ENCODE measurements at regions not wholly inside any gene's neighbourhood (a gene's known extent, or its start where the extent isn't known, plus 50 kb on each side); places are given as distances from the start of the nearest gene placed in this dataset.
"Not testable (repeated sequence)": the region's sequence is repeated elsewhere in the genome, so short reads cannot be mapped to it uniquely, and the experiment has no call there.

DNA sequence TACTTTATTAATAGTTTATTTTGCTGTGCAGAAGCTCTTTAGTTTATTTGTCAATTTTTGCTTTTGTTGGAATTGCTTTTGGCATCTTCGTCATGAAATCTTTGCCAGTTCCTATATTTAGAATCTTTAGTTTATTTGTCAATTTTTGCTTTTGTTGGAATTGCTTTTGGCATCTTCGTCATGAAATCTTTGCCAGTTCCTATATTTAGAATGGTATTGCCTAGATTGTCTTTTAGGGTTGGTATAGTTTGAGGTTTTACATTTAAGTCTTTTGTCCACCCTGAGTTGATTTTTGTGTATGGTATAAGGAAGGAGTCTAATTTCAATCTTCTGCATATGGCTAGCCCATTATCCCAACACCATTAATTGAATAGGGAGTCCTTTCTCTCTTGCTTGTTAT lies 93.9 kb upstream of the TCF21 start:
- not testable (repeated sequence) for DNase-seq (ENCODE audit: low spot score)

DNA sequence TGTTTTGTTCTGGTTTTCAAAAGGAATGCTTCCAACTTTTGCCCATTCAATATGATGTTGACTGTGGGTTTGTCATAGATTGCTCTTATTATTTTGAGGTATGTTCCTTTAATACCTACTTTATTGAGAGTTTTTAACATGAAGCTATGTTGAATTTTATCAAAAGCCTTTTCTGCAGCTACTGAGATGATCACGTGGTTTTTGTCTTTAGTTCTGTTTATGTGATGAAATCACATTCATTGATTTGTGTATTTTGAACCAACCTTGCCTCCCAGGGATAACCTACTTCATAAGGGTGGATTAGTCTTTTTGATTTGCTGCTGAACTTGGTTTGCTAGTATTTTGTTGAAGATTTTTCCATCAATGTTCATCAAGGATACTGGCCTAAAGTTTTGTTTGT lies 92.7 kb upstream of the TCF21 start:
- no peak for DNase-seq (ENCODE audit: low spot score)

DNA sequence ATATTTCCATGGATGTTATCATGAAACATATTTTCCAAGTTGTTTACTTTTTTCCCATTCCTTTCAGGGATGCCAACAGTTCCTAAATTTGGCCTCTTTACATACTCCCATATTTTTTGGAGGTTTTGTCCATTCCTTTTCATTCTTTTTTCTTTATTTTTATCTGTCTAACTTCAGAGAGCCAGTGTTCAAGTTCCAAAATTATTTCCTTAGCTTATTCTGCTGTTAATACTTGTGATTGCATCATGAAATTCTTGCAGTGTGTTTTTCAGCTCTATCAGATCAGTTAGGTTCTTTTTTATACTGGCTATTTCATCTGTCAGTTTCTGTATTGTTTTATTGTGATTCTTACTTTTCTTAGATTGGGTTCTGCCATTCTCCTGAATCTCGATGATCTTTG lies 89.9 kb upstream of the TCF21 start:
- DNase-seq (ENCODE audit: low spot score) = no peak

DNA sequence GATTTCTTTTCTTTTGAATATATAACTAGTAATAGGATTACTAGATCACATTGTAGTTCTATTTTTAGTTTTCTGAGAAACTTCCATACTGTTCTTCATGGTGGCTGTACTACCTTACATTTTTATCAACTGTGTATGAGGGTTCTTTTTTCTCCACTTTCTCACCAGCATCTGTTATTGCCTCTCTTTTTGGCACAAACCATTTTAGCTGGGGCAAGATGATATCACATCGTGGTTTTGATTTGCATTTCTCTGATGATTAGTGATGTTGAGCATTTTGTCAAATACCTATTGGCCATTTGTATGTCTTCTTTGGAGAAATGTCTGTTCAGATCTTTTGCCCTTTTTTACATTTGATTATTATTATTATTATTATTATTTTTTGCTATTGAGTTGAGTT lies 86.1 kb upstream of the TCF21 start:
- no peak for DNase-seq (ENCODE audit: low spot score)

DNA sequence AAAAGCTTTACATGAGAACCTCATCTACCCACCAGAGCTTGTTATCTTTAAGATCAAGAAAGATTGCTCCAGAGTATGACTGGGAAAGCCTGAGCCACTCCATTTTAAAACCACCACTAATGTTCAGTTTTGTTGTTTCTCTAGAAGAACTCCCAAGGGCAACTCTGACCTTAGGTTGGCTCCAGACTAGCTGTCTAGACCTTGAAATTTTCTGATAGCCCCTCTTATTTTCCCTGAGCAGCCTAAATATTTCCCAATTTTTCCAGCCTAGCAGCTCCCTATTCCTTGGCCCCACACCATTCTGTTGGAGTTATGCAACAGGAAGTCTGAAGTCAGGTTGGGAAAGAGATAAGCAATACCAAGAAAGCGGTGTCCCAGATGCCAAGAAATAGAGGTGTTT lies 84.6 kb upstream of the TCF21 start:
- no peak for DNase-seq (ENCODE audit: low spot score)

DNA sequence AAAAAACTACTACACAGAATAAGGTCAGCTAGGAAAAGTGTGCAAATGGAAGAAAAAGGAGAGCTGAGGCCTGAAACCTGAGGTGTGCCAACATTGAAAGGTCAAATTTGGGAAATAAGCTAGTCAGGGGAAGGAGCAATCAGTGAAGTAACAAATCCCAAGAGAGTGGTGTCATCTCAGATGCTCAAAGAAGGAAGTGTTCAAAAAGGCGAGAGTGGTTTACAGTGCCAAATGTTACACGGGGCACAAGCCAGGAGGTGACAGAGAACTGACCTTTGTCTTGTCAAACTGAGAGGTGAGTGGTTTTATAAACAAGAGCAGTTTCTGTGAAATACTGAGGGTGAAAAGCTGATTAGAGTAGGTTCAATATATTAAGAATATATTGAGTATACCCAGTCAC lies 83.0 kb upstream of the TCF21 start:
- no peak for DNase-seq (ENCODE audit: low spot score)

DNA sequence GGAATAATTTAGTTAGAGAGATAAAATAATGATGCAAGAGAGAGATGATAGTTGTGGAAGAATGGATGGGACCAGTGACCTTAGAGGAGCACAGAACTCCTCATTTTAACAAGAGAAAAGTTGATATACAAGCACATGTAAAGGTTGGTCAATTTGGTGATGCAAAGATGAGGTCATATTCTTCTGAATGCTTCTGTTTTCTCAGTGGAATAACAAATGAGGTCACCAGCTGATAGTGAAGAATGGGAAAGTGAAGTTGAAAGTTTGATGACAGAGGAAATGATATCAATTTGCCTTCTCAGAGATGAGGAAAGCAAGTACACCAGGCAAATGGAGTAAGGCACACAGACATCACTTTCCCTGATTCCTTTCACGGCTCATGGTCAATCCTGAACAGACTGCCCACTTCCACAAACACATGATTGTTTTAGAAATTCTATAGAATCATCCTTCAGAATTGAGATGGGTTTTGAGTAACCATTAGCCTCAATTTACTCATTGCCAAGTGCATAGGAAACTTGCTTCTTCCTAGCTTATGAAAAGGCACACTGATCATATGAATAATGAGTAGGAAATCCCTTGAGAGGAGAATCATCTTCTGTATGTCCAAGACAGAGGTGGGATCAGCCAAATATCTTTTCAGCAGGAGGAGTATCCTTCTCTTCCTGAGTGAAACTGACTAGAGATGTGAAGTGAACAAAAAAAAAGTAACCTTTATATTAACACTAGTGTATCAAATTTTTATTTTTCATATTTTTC lies 82.4 kb upstream of the TCF21 start:
- DNase-seq (ENCODE audit: low spot score) = no peak

DNA sequence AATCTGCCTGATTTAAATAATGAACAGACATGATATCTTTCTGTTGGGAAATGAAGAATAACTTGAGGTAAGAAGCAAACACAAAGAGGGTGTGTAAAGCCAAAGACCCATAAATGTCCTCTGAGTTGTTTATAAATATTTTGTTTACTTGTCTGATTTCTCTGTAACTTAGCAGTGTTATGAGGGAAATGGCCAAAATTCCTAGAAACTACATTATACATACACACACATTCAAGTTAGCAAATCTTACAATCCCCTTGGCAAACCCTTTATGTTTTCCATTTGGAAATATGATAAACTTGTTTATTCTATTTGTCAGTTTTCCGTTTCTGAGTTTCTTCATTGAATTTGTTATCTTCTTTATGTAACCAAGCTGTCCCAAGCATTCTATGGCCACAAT lies 81.4 kb upstream of the TCF21 start:
- DNase-seq (ENCODE audit: low spot score) = no peak

DNA sequence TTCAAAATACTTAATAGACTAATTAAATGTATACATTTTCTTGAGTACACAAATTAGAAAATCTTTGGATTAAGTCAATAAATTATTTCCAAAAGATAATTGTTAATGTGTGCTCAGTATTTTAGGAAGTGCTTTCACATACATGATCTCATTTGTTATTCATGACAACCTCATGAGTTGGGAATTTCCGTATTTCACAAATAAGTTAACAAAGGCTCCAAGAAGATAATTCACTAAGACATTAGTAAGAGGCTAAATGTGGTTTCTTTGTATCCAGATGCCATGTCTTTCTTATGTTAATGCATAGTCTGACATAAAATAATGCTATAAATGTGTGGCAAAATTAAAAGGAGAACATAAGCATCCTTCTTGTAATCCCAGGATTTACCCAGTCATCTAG lies 79.5 kb upstream of the TCF21 start:
- DNase-seq (ENCODE audit: low spot score) = no peak

DNA sequence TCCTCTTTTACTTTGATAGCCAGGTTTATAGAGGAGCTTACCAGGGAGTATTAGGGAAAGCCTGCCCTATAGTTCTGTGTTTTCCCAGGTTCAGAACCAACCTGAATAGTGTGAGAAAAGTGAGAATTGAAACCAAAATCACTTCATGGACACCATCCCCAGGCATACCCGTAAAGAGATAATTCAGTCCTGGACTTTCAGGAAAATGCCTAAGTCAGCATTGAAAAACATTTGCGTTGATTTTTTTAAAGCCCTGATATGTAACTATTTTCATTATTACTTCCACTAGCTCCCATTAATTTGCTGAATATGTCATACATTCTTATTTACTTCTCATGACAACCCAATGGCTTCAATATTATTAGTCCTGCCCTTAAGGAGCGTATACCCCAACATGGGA lies 77.4 kb upstream of the TCF21 start:
- no peak for DNase-seq (ENCODE audit: low spot score)

DNA sequence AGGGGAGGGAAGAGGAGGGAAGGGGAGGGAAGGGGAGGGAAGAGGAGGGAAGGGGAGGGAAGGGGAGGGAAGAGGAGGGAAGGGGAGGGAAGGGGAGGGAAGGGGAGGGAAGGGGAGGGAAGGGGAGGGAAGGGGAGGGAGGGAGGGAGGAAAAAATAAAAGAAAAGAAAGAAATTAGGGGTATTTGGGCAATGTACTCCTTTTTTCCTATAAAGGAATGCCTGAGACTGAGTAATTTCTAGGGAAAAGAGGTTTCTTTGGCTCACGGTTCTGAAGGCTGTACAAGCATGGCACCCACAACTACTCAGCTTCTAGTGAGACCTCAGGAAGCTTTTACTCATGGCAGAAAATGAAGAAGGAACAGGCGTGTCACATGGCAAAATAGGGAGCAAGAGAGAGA lies 76.5 kb upstream of the TCF21 start:
- not testable (repeated sequence) for DNase-seq (ENCODE audit: low spot score)

DNA sequence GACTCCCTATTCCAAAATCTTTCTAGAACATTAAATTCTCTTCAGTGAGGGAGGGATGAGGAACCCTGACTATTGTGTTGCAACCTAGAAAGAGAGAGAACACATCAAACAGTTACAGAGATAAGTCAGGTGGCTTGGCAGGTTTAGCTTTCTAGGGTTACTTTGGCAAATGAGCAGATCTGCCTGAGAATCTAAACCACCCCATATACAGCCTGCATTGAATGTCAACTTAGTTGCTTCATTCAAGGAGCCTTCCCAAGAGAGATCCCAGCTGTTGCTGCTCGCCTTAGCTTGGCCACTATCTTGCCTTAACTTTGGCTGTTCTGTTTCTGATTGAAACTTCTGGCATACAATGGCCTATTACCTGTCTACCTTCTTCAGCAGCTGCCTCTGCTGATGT lies 74.7 kb upstream of the TCF21 start:
- no peak for DNase-seq (ENCODE audit: low spot score)

DNA sequence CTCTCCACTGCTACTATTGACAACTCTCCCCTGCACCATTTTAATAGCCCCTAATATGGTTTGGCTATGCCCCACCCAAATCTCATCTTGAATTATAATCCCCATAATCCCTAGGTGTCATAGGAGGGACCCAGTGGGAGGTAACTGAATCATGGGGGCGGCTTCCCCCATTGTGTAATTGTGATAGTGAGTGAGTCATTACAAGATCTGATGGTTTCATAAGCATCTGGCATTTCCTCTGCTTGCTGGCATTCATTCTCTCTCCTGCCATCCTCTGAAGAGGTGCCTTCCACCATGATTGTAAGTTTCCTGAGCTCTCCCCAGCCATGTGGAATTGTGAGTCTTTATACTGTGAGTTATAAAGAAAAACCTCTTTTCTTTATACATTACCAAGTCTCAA lies 74.1 kb upstream of the TCF21 start:
- no peak for DNase-seq (ENCODE audit: low spot score)

DNA sequence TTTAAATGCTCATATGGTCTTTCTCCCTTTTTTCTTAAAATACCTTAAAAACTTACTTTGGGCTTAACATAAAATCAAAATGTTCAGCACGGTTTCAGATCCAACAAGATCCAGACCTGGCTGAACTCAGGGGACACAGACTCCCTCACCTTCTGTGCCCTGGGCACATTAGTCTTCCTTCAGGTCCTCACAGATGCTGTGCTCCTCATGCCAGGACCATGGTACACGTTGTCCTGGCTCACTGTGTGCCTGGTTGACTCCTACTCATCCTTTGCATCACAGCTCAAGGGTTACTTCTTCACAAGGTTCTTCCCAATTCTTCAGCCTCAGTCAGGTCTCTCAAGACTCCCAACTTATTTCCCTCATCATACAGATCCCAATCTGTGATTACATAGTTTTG lies 73.6 kb upstream of the TCF21 start:
- no peak for DNase-seq (ENCODE audit: low spot score)

DNA sequence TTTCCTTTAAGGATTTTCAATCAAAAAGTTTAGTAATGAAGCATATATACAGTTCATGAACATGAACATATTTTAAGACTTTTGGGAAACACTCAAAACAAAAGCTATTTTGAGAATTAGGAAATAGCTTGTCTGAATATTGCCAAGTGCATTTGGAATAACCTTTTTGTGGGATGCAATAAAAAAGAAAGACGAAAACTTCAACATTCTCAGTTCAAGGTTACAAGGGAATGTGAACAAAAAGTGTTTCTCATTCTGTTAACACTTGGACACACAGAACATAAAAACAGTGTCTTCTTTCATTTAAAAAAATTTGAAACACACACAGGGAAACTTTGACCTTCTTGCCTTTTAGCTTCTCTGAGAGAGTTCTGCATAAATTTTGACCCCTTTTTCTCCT lies 72.7 kb upstream of the TCF21 start:
- no peak for DNase-seq (ENCODE audit: low spot score)

DNA sequence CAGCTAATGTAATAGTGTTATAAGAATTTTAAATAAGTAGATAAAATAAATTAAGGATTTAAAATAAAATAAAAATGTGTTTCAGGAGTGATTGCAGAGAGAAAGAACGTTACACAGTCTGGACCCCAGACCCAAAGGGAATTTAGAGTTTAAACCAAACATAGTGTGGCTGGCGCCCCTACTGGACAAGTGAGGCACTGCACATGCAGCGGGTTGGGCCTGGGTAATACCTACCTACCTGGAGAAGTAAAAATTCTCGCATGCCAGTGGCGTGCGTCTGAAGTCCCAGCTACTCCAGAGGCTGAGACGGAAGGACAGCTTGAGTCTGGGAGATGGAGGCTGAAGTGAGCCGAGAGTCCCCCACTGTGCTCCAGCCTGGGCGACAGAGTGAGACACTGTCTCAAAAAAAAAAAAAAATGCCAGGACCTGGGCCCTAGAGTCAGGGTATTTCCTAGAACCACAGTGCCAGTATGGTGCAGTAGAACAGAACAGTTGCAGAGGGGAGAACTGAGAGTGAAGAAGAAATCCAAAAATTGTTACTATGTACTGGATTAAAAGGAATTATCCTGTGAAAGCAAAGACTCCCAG lies 71.4 kb upstream of the TCF21 start:
- DNase-seq (ENCODE audit: low spot score) = no peak

DNA sequence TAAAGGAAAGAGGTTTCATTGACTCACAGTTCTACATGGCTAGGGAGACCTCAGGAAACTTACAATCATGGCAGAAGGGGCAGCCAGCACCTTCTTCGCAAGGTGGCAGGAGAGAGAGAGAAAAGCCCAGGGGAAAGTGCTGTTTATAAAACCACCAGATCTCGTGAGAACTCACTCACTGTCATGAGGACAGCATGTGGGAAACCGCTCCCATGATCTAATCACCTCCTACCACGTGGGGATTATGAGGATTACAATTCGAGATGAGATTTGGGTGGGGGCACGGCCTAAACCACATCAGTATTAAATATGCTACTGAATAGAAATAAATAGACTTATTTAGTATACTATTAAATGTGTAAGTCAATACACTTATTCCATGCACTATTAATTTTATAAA lies 70.6 kb upstream of the TCF21 start:
- DNase-seq (ENCODE audit: low spot score) = no peak

DNA sequence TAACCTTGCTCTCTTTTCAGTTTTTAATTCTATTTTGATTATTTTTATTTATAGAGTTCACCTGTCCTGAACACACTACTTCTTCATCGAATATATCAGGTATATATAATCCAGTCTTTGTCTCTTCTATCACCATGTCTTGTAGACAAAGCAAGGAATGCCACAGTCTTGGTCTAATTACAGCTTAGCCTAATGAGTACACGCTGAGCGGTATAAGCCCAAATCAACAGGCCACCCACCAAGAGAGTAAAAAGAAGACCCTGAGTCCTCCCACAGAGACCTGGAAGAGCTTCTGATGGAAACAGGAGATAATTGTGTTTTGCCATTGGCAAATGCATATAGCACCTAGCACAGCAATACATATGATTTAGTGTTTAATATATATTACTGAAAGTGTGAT lies 68.7 kb upstream of the TCF21 start:
- no peak for DNase-seq (ENCODE audit: low spot score)

DNA sequence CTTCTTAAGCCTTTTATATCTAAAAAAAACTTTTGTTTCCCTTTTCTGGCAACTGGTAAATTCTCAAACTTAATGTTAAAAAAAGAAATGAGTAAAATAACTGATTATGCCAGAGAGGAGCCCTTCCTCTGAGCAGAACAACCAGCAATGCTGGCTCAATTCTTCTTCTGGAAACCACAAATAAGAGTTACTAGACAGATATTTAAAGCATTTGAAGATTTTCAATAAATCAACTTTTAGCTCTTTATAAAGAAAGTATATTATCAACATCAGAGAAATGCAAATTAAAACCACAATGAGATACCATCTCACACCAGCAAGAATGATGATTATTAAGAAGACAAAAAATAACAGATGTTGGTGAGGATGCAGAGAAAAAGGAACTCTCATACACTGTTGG lies 61.1 kb upstream of the TCF21 start:
- DNase-seq (ENCODE audit: low spot score) = no peak

DNA sequence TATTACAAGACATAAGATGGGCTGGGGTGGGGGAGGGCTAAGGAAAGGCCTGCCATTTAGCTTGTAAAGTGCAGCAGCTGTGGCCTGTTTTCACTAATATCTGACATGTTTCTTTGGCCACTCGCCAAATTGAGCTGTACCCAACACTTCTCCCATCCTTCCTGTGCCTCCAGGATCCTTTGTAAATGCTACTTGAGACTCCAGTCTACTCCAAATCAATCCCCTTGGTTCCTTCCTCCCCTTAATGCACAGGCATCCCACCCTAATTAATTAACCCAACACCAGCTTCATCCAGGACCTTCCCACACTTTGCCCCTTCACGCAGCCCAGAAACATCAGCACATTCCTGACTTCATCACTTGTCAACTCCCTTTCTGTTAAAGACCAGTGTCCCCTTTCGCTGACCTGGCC lies 55.0 kb upstream of the TCF21 start:
- DNase-seq (ENCODE audit: low spot score) = no peak

DNA sequence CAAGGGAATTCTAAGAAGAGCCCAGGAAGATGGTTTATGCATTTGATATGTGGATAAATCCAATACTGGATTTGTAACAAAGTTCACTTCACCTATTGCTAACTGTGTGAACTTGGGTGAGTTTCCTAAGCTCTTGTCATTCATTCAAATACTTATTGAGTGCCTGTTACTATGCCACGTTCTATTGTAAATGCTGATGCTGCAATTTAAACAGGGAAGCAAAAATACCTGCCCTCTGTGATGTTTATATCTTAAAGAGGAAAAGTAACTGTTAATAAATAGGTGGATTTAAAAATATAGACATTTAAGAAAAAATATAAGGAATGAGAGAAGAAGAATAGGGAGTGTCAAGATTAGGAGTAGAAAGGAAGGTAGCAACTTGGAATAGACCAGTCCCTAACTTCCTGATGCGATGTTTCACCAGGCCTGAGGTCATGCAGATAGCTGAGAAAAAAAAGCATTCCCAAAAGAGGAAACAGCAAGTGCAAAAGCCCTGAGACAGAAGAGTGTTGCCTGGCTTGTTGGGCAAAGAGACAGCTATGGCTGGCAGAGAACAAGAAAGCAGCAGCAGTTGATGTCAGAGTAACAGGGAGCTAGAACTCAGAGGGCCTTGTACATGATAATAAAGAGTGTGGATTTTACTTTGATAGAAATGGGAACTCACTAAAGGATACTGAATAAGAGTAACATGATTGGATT lies 54.3 kb upstream of the TCF21 start:
- no peak for DNase-seq (ENCODE audit: low spot score)

DNA sequence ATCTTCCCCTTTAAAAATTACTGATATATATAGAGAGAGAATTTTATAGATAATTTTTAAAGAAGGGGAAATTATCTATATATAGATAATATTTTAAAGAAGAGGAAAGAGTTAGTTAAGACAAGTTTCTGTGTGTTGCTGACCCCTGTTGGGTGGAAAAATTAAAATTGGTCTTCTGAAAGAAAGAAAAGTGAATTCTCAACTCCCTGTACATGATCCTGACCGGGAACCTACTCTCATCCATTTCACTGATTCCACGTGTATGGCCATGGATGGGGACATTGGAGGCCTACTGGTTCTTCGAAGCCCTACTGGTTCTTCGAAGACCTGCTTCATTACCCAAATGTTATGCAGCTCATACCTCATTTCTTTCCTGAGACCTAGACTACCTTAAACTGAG lies 53.0 kb upstream of the TCF21 start:
- DNase-seq (ENCODE audit: low spot score) = no peak

DNA sequence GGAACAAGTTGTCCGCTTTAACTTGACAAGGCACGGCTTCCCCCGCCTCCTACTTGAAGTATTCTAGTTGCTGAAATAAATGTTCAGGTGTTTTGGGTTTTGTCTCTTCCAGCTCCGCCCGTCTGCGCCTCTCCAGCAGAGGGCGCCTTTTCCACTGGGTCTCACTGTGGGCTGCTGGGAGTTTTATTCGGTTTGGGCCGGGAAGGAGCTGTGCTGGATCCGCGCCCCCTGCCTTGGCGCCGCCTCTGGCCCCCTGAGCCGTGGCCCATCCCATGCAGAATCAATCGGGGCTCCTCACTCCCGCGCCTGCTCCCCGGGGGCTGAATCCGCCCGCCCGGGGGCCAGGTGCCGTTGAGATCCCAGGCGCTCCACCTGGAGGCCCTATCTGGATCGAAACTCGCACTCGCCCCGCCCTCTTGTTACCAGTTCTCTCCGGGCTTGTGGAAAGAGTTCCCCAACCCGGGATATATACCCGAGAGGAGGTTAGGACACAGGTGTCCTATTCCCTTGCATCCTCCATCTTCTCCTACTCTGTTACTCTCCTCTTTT lies 51.0 kb upstream of the TCF21 start:
- no peak for DNase-seq (ENCODE audit: low spot score)
